K562 (cell line): ENCODE measurements at regions not wholly inside any gene's neighbourhood (a gene's known extent, or its start where the extent isn't known, plus 50 kb on each side); places are given as distances from the start of the nearest gene placed in this dataset.
"Not testable (repeated sequence)": the region's sequence is repeated elsewhere in the genome, so short reads cannot be mapped to it uniquely, and the experiment has no call there.

Experiments used
- ATAC-seq: fragments of 200-7000 bp; cut with Tn5 transposase; 3 replicates; pipeline ENCODE4 v1.9.1; 2020; ENCODE audit warnings: moderate library complexity
- BruUV-seq: library from RNA; stranded (reverse); fragments of 400-500 nt; replicated peaks from 2 replicates; lab custom pipeline; 2021; lab: Mats Ljungman, UMichigan
- CTCF ChIA-PET: fragments of 300-600 bp; formaldehyde crosslinking; extraction: SDS; loops from one replicate; lab custom pipeline; 2021; ENCODE audit warnings: low intra/inter-chr PET ratio; lab: Yijun Ruan, JAX
- POLR2A ChIA-PET: fragments of 300-600, 350-650 bp; sonication (Branson Sonifier 250); formaldehyde crosslinking; extraction: SDS; loops from one replicate; lab custom pipeline; 2021; ENCODE audit warnings: antibody characterized with exemption, inconsistent platforms; lab: Yijun Ruan, JAX
- DNase-seq, 4 experiments: peaks; one replicate each; pipeline versions ENCODE4 v3.0.0 to v3.0.0-alpha.2; 2011 to 2018; ENCODE audit warnings: low spot score in 3 of 4, mixed read lengths in 3 of 4; ENCODE audit errors: extremely low read depth in 1 of 4
- FAIRE-seq: peaks from 2 replicates; lab custom pipeline; 2011; peaks lifted over from hg19 to GRCh38; lab: Jason Lieb, UNC
- H2AFZ ChIP-seq: 2 replicates; pipeline ENCODE4 v1.6.0; 2011; ENCODE audit warnings: low read depth, low read length, control low read depth, inconsistent platforms
- H3K27ac ChIP-seq: fragments of 200-600 bp; 3 replicates; pipeline ENCODE4 v1.8.0; 2011; ENCODE audit warnings: low read depth, mild to moderate bottlenecking, control low read depth, inconsistent platforms, low read length, moderate library complexity, mixed read lengths; ENCODE audit errors: extremely low read depth
- H3K27me3 ChIP-seq, 2 experiments: fragments of 300-600 bp in 1 of 2; 2 replicates in 1 of 2; 3 replicates in 1 of 2; pipeline versions ENCODE4 v1.6.0 to v1.8.0; 2011; ENCODE audit warnings: inconsistent platforms in 2 of 2, low read length in 2 of 2, mild to moderate bottlenecking in 1 of 2, mixed read lengths in 1 of 2, moderate library complexity in 1 of 2; ENCODE audit not compliant: control insufficient read depth in 2 of 2, insufficient read depth in 2 of 2
- H3K36me3 ChIP-seq: fragments of 300-600 bp; 3 replicates; pipeline ENCODE4 v1.8.0; 2011; ENCODE audit warnings: mild to moderate bottlenecking, low read length, inconsistent platforms; ENCODE audit not compliant: control insufficient read depth, insufficient read depth
- H3K4me1 ChIP-seq, 2 experiments: fragments of 200-600 bp in 1 of 2; replicated peaks in 1 of 2; 2 replicates in 1 of 2; 3 replicates in 1 of 2; pipeline versions ENCODE4 v1.5.1 to v1.8.0; 2011; ENCODE audit warnings: inconsistent platforms in 2 of 2, low read length in 2 of 2, mild to moderate bottlenecking in 1 of 2, mixed read lengths in 1 of 2, moderate library complexity in 1 of 2; ENCODE audit not compliant: control insufficient read depth in 2 of 2, insufficient read depth in 2 of 2
- H3K4me2 ChIP-seq: 2 replicates; pipeline ENCODE4 v1.6.1; 2011; ENCODE audit warnings: low read length, control low read depth, inconsistent platforms, mixed read lengths; ENCODE audit not compliant: insufficient read depth
- H3K4me3 ChIP-seq: fragments of 200-600 bp; sonication (generic), shearing (Covaris generic); 2 replicates; pipeline ENCODE4 v1.5.1; 2016; ENCODE audit warnings: control low read depth, inconsistent platforms
- H3K79me2 ChIP-seq: fragments of 200-600 bp; 3 replicates; pipeline ENCODE4 v1.8.0; 2011; ENCODE audit warnings: low read length, inconsistent platforms; ENCODE audit not compliant: control insufficient read depth, insufficient read depth
- H3K9ac ChIP-seq, 2 experiments: 2 replicates each; pipeline versions ENCODE4 v1.6.0 to v1.6.1; 2011; ENCODE audit warnings: low read depth in 2 of 2, low read length in 2 of 2, control low read depth in 1 of 2, inconsistent platforms in 1 of 2, mild to moderate bottlenecking in 1 of 2, mixed read lengths in 1 of 2; ENCODE audit not compliant: insufficient read depth in 1 of 2
- H3K9me1 ChIP-seq: one replicate; pipeline ENCODE4 v1.6.0; 2011; ENCODE audit warnings: inconsistent platforms, mild to moderate bottlenecking, low read length, moderate library complexity; ENCODE audit not compliant: control insufficient read depth, insufficient read depth
- H3K9me3 ChIP-seq: replicated peaks from 2 replicates; pipeline ENCODE4 v1.5.1; 2011; ENCODE audit warnings: low read depth, low read length, inconsistent platforms; ENCODE audit not compliant: control insufficient read depth, insufficient read depth
- H4K20me1 ChIP-seq: replicated peaks from 2 replicates; pipeline ENCODE4 v1.6.1; 2011; ENCODE audit warnings: low read length, inconsistent platforms, mixed read lengths; ENCODE audit not compliant: control insufficient read depth, insufficient read depth
- ETV5 ChIP-seq: sonication (generic); formaldehyde crosslinking; IDR thresholded peaks from 2 replicates; pipeline ENCODE4 v1.4.0; 2020; ENCODE audit warnings: low read depth, mild to moderate bottlenecking, missing genetic modification reagents
- ZNF277 ChIP-seq: fragments of 250-450 bp; sonication (Bioruptor Pico); IDR thresholded peaks from 2 replicates; pipeline ENCODE4 v1.8.0; 2022; ENCODE audit warnings: inconsistent platforms, mild to moderate bottlenecking, moderate library complexity, borderline replicate concordance
- WGBS: fragments of 100-300 bp; shearing (Covaris generic); methylation state at CpG from one replicate; pipeline ENCODE4 v1.1.6; 2016; ENCODE audit warnings: low coverage, mixed read lengths; ENCODE audit not compliant: insufficient coverage; ENCODE audit errors: missing lambda C conversion rate; 5-methylcytosine and 5-hydroxymethylcytosine counted together
- in situ Hi-C: fragments of 300-500 bp; cut with MboI; formaldehyde crosslinking; loops from 4 replicates; pipeline ENCODE4 v1.15.0; 2018; ENCODE audit warnings: inconsistent platforms, mixed read lengths
- intact Hi-C: fragments of 100-400 bp; cut with micrococcal nuclease; formaldehyde crosslinking; loops from 2 replicates; pipeline ENCODE4 v1.14.2; 2022
- TF ChIP-seq, protein P1 (sequence below): fragments of 250-450 bp; sonication (Bioruptor Pico); IDR thresholded peaks from 2 replicates; pipeline ENCODE4 v1.5.0; 2021

DNA sequence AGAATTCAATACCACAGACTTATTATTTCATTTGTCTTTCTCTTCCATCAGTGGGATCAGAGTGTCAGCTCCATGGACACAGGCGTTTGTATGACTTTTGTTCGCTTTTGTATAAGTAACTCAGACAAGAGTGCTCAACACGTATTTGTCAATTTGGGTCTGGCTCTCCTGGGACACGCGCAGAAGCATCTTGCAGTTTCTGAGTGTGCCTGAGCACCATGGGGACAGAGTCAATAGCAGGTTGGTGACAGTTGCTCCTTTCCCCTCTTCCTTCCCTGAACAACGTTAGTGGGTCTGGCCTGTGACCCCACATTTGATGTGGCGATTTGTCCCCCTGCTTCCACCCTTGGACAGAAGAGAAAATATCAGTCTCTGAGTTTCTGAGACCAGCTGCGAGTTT is 120.4 kb upstream of the SDK1 start:
- ATAC-seq (no peak), DNase-seq (no peak), FAIRE-seq (no peak)
- no peaks in the 10 kb centered on the region for H4K20me1 ChIP-seq
- intact Hi-C loops = no loop called here
- no peaks in the 10 kb centered on the region for H3K4me1 ChIP-seq
- TF ChIP-seq ZNF277 = no peak
- no peak for TF ChIP-seq ETV5 (CRISPR knock-in tag)
- TF ChIP-seq, protein P1, sequence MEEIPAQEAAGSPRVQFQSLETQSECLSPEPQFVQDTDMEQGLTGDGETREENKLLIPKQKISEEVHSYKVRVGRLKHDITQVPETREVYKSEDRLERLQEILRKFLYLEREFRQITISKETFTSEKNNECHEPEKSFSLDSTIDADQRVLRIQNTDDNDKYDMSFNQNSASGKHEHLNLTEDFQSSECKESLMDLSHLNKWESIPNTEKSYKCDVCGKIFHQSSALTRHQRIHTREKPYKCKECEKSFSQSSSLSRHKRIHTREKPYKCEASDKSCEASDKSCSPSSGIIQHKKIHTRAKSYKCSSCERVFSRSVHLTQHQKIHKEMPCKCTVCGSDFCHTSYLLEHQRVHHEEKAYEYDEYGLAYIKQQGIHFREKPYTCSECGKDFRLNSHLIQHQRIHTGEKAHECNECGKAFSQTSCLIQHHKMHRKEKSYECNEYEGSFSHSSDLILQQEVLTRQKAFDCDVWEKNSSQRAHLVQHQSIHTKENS (CRISPR knock-in tag) = no peak
- BruUV-seq = no TSS peak
- no peaks in the 10 kb centered on the region for H3K36me3 ChIP-seq
- CTCF ChIA-PET = no interaction called here
- in situ Hi-C loops = no loop called here
- H3K4me2 ChIP-seq = no peak overlapping the region
- H3K79me2 ChIP-seq = no peaks in the 10 kb centered on the region
- no peak overlapping the region for H3K9ac ChIP-seq
- H3K9me3 ChIP-seq = no peaks in the 10 kb centered on the region
- POLR2A ChIA-PET = no interaction called here
- no peaks in the 10 kb centered on the region for H3K9me1 ChIP-seq
- no peak overlapping the region for H3K27ac ChIP-seq
- H2AFZ ChIP-seq = no peak overlapping the region
- WGBS = 12% methylated on average over 8 of the region's 8 CpGs
- peaks cover 10 to 70% of the 10 kb centered on the region in 2 experiments; a peak in 4 of 5 replicates for H3K27me3 ChIP-seq
- H3K4me3 ChIP-seq = no peak overlapping the region

GRCh38 chr7:3182055-3182454 is 119.0 kb upstream of the SDK1 start:
- FAIRE-seq, H3K4me2 ChIP-seq, CTCF ChIA-PET: not testable (repeated sequence)

More at GRCh38 chr7:3182055-3182454, 119.0 kb upstream of the SDK1 start:
- H2AFZ ChIP-seq, H3K36me3 ChIP-seq, BruUV-seq, H3K79me2 ChIP-seq, intact Hi-C loops, H3K4me3 ChIP-seq, H3K9me3 ChIP-seq, H3K9me1 ChIP-seq, in situ Hi-C loops, H3K4me1 ChIP-seq, H4K20me1 ChIP-seq, ATAC-seq, H3K27ac ChIP-seq, H3K9ac ChIP-seq, DNase-seq: not testable (repeated sequence)
- WGBS = 0% methylated on average over 4 of the region's 4 CpGs
- H3K27me3 ChIP-seq = peaks cover 10 to 60% of the 10 kb centered on the region in 2 experiments; a peak in 4 of 5 replicates
- POLR2A ChIA-PET = interaction anchor here (0.7 kb wide), 1 partner anchor 303 kb away, joined by 3 read pairs; no protein-coding TSS in a partner anchor
